HT-29 (cell line): ENCODE measurements at regions not wholly inside any gene's neighbourhood (a gene's known extent, or its start where the extent isn't known, plus 50 kb on each side); places are given as distances from the start of the nearest gene placed in this dataset.
"Not testable (repeated sequence)": the region's sequence is repeated elsewhere in the genome, so short reads cannot be mapped to it uniquely, and the experiment has no call there.

Experiments
- DNase-seq: peaks from one replicate; pipeline ENCODE4 v3.0.0-alpha.2; 2015; ENCODE audit warnings: low spot score

DNA sequence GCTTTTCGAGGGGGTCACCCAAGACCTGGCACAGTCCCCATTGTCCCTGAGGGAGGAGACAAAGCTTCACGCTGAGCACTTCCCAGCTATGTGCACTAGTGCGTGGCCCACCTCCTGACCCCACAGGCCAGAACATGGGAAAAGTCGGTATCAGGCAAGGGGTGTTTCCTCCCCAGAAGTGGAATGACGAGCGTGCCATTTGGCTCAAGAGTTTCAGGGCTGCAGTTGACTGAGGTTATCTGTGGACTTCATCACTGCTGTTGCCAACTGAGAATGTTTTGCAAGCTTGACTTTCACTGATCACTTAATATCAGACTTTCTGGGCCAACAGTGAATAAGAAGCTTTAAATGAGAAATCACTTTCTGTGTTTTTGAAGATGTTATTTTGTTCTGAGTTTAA, 137.0 kb upstream of the AFDN start:
- DNase-seq, result no peak

DNA sequence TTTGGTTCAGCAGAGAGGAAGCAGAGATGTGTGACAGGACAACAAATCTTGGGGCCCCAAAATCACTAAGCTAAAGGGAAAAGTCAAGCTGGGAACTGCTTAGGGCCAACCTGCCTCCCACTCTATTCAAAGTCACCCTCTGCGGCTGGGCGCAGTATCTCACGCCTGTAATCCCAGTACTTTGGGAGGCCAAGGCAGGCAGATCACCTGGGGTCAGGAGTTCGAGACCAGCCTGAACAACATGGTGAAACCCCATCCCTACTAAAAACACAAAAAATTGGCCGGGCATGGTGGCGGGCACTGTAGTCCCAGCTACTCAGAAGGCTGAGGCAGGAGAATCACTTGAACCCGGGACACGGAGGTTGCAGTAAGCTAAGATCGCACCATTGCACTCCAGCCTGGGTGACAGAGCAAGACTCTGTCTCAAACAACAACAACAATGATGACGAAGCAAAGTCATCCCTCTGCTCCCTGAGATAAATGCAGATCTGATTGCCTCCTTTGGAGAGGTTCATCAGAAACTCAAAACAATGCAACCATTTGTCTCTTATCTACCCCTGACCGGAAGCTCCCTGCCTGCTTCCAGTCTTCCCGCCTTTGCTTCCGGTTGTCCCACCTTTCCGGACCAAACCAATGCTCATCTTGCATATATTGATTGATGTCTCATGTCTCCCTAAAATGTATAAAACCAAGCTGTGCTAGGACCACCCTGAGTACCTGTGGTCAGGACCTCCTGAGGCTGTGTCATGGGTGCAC, 136.4 kb upstream of the AFDN start:
- DNase-seq, result not testable (repeated sequence)

DNA sequence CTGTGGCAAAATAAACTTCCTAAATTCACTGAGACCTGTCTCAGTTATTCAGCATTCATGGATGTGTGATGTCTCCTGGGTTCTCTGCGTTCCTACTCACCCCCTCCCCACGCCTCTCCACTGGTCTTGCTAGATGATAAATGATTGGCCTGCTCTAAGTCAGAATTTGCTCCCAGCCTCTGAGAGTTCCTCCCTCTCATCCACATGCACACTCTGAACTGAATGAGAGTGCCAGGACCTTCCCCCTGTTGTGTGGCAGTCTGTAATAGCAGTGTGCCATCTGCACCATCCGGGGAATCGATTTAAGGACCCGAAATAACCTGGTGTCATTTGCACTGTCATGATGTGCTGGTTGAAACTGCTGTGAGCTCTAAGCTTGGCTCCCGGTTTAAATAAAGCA, 135.8 kb upstream of the AFDN start:
- no peak for DNase-seq

DNA sequence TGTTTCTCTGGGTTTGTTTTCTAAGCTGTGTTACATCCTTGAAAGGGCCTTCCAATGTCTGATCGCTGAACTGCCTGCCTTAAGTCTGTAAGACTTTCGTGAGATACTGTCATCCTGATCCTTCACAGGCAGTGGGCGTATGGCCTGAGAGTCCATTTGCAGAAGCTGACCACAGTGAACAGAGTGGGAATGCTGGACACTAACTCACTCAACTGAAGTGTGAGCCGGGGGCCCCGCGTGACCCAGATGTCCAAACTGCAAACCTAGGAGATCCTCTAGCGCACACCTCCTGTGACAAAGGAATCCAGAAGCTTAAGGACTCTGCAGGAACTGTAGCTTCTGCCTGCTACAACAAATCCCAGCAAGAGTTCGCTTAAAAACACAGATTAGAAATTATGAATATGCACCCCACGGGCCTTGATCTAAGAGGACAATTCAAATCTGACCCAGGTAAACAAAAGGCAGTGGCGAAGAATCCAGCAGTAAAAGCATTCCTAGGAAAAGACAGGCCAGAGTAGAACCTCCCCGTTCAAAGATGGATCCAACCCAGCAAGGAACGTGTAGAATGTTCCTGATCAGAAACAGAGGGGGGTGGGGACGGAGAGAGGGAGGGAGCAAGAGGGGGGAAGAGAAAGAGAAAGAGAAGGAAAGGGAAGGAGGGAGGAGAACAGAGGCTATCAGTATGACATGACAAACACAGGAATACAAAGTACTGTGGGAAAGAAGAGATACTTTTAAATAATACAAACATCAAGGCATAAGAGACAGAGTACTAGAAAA, 135.0 kb upstream of the AFDN start:
- no peak for DNase-seq

DNA sequence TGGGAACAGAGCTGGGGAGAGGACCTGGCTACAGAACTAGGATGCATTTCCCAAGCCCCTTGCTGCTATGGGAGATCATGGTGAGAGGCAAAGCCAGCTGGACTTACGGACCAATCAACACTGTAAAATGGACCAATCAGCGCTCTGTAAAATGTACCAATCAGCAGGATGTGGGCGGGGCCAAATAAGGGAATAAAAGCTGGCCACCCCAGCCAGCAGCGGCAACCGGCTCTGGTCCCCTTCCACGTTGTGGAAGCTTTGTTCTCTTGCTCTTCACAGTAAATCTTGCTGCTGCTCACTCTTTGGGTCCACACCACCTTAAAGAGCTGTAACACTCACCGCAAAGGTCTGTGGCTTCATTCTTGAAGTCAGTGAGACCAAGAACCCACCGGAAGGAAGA, 133.2 kb upstream of the AFDN start:
- DNase-seq, result not testable (repeated sequence)

DNA sequence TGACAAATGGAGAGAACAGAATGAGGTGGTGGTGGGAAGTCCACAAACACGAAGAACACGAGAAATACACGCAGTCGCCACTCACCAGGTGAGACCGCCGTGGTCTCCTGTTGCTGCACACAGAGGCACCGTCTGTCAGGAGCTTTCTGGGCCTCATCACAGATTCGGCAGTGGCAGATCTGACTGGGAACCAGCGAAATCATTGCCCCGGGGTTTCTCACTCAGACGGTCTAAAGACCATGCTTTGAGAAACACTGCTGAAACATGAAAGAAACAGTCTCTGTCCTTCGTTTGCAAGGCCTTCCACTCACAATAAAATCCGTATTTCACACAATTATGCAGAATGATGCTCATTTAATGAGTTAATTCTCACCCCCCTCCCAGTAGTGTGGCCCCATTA, 130.9 kb upstream of the AFDN start:
- no peak for DNase-seq

DNA sequence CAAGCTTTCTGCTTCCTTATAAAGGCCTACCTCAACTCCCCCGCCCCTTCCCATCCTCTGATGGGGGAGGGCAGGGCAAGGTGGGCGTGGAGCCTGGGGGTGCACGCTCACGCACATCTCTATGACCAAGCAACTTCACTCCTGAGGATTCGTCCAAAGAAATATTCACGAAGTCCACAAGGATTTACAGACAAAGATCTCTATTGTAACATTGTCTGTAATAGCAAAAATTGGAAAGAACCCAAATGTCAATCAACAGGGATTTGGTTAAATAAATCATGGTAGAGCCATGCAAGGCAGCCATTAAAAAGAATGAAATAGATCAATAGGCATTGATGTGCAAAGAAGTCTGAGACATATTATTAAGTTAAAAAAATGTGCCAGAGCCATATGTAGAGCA, 130.4 kb upstream of the AFDN start:
- DNase-seq, result no peak

DNA sequence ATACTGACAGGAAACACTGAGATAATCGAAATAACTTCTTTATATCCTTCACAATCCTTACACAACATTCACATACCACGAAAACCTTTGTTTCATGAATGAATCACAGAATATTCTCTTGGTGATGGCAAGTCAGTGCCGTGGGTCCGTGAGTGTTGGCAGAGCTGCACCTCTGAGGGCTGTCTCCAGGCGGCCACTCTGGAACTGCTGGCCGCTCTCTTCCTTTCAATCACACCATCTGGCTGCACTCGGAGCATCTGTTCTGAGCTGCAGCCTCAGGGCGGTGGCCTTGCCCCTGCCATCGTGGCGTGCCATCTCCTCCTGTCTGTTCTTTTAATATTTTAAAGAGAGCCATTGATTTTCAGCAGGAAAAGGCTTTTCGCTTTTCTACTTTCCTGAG, 129.4 kb upstream of the AFDN start:
- DNase-seq, result no peak

DNA sequence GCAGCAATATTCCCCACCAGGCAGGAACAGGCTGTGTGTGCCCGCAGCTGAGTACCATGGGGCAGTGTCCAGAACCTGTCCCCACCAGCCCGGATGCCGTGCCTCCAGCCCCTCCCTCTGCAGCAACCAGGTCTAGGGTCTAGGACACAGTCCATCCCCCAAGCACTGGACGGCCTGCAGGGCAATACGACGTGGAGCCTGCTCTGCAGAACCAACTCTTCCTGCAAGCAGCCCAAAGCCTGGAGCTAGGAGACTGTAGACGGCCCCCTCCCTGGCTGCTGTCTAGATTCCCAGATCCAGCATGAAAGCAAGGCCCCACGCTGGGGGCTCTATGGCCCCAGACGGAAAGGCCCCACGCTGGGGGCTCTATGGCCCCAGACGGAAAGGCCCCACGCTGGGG, 128.2 kb upstream of the AFDN start:
- DNase-seq, result no peak

DNA sequence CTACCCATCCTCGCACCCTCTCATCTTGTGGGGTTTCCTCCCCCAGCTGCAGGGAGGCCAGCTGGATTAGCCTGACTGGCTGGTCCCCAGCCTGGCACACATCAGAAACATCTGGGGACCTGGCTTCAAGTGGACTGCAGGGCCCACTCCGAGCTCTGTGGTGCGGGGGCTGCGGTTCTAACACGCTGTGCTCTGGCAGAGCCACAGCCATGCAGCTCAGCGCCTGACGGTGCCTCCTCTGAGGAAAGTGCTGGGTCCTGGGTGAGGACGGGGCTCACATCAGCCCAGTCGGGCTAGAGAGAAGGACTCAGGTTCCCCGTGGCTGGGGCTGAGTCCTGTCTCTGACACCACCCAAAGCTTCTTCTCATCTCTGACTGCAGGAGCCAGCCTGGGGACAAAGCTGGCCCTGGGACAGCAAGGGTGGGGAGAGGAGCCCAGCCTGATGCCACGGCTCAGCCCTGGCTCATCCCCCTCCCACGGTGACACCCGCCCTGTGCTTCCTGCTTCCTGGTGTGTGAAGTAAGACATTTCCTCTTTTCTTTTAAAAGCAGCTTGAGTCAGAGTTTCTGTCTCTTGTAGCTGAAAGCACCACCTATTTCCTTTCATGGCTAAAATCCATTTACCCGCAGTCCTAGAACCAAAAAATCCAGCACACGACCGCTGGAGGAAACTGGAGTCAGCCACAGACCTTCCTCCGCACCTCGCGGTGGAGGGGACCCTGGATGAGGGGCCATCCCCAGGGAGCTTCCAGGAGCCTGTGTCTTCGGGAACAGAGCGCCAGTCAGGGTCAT, 127.4 kb upstream of the AFDN start:
- DNase-seq, result peak; percentile 80

DNA sequence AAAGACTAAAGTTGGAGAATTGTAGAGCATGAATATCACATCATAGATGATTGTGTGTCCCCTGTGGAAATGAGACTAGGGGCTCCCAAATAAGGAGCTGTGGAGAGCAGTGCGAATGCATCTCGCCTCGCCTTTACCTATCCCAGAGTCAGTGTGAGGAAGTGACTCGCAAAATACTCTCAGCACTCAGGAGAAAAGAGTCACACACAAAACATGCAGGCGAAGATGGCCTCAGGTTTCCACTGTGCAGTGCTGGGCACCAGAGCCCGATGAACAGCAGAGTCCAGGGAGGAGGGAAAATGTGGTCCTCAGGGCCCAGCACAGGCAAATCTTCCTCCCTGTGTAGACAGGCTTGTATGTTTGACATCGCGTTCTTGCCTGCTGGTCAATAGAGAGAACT, 126.5 kb upstream of the AFDN start:
- peak; percentile 27 for DNase-seq

DNA sequence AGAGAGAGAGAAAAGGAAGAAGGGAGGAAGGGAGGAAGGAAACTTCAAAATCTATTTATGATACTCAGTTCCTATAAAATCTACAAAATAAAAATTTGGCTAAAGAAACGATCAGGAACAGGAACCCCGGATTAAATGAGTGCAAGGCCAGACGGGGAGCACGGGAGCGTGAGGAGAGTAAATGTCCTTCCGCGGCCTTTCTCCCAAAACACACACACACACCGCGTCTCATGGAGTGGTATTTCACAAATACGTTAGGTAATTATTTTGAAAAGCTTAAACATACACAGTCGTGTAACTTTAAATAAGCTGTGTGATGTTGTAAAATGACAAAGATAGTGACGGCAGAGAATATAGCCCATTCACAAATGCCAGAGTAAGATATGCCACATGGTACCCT, 125.7 kb upstream of the AFDN start:
- DNase-seq, result no peak

DNA sequence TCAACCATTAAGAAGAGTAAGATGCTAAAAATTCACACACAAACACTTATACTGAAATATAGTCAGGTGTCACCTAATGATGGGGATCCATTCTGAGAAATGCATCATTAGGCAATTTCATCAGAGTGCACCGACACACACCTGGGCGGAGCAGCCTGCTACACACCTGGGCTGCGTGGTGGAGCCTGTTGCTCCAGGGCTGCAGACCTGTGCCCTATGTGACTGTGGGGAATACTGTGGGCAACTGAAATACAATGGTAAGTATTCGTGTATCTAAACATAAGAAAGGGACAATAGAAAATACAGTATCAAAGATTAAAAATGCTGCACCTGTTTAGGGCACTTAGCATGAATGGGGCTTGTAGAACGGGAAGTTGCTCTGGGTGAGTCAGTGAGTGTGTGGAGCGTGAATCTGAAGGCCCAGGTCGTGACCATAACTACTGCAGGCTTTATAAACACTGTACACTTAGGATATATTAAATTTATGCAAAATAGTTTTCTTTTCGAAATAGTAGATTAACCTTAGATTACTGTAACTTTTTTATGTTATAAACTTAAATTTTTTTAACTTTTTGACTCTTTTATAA, 124.4 kb upstream of the AFDN start:
- peak; percentile 53 for DNase-seq

DNA sequence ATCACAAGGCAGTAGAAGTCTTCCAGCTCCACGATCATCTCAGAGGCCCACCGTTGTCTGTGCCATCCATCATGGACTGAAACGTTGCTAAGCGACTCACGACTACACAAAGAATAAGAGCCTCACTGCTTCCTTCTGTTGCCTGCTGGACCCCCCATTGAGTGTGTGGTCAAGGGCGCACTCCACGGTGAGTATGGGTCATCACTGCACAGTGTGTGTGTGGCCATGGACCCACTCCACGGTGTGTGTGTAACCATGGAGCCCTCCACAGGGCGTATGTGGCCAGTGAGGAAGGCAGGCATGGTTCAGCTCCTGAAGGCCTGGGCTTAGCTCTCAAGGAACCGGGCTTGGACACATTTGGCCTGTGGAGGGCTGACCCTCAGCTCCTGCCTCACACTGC, 123.4 kb upstream of the AFDN start:
- DNase-seq, result no peak

DNA sequence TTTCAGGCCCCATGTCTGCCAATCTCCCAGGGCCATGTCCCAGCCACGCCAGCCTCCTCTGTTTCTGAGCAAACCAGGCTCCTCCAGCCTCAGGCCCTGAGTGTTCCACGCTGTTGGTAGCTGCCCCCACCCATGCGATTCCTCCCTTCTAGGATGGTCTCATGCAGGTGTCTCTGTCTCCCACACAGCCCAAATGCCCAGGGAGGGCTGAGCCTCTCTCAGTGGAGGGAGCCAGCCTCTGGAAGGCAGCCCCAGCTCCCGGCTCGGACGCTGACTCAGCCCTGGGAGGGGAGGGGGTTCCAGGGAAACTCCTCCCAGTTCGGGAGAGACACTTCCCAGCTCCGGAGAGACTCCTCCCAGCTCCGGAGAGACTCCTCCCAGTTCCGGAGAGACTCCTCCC, 122.9 kb upstream of the AFDN start:
- DNase-seq, result no peak

DNA sequence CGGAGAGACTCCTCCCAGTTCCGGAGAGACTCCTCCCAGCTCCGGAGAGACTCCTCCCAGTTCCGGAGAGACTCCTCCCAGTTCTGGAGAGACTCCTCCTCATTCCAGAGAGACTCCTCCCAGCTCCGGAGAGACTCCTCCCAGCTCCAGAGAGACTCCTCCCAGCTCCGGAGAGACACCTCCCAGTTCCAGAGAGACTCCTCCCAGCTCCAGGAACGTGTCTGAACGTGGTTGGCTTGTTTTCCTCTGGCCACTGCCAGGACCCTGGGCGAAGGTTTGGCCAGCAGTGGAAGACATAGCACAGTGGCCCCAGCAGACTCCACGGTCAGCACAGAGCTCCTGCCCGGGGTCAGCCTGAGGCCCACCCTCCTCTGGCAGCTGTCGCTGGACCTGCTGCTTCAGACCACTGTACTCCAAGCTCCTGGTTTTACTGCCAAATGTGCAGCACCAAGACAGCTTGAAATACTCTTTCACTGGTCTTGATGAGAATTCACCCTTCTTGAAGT, 122.3 kb upstream of the AFDN start:
- no peak for DNase-seq

DNA sequence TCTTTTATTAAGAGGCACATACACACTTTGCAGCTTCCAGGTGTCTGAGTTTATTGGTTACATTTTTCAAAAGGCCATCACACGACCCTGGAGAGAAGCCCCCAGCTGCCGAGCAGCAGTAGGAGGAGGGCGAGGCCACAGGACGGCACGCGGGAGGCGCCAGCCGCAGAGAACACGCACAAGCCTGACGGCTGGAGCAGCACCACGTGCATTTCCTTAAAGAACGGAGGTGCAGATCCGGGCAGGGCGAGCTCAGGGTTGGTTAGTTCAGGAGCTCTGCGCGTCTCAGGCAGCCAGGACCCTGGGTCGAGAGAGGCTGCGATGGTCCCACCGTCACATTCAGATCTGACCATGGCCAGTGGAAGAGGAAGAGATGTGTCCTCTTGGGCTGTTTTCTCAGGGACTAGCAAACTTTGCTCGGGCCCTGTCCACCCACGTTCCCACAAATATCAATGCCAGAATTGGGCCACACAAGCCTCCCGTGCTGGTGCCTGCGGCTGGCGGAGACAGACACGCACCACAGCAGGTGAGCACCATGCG, 121.4 kb upstream of the AFDN start:
- DNase-seq, result no peak

DNA sequence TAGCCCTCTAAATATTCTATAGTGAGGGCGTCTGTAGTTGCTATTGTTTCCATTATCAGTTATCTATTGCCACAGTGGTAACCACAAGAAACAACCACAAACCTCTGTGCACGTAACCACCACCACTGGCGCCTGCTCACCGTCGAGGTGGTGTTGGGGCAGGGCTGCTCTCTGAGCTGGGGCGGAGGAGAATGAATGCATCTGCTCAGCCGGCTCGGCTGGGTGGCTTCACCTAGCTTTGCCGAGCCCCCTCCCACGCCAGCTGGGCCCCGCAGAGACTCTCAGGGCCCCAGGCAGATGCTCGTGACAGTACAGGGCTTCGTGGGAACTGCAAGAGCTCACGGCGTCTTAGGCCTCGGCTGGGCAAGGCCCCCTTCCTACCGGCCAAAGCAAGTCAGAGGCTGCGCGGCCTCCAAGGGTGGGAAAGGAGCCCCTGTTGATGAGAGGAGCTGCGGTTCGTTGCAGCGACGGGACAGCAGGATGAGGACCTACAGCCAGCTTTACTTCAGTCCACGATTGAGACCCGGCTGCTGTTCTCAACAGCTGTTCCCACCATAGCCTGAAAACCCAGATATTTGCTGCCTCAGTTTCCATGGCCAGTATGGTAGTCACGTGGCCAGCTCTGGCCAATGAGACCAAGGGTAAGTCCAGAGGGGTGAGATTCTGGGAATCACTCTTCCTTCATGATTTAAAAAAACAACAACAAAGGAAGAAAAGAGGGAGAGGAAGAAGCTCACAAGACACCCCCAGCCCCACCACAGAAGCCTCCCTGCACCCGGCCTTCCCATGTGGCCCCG, 120.2 kb upstream of the AFDN start:
- no peak for DNase-seq

DNA sequence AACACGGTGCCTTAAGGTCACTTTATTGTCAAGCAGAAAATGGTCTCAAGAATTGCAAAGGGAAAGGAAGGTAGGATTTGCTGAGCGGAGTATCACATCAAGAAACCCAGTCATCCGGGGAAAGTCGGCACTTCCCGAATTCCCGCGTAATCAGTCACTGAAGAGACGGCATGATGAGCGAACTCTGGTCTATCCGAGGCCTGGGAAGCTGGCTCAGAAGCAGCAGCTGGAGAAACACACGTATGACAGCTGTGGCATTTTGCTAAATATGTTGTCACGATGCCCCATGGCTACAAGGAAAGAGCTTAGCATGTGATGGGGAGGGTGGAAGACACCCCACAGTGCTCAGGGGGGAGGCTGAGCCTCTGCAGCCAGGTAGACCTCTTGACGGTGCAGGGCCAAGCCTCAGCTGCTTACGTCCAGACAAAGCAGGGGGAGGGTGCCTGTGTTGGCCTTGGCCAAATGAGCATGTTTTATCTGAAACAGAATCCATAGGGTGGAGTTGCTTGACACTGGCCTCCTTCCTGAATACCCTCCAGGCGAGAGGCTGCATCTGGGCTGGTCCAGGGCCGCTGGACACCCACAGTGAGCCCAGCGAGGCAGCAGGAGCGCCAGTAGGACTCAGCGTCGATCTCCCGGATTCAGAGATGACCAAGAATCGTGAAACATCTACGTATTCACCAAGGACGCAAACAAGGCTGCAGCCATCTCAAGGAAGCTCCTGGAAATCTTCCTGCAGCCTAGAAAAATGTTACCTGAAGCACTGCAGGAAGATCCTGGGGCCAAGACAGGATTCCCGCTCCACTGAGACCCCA, 118.8 kb upstream of the AFDN start:
- no peak for DNase-seq
